ENCODE measurements at regions not wholly inside any gene's neighbourhood (a gene's known extent, or its start where the extent isn't known, plus 50 kb on each side); places are given as distances from the start of the nearest gene placed in this dataset.

DNA sequence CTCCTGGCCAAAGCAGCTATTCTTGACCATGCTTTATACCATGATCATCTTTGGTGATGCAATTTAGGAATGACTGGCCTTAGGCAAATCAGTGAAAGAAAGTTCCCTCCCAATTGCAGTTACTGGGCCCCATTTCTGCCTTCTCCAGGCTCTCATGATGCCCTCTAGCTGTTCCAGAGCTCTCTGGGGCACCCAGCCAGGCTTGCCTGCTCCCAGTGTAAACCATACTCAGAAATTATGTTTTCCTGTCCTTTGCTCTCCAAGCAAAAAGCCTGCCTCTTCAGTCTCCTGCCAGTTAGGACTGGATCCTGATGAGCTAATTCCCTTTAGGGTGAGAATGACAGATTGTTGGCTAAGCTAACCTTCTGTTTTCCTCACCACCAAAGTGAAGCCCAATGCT is 85.3 kb upstream of the RBPJ start:
- TF ChIP-seq POLR2AphosphoS5 (IDR thresholded peaks at IDR 0.05; ENCODE audit: low read depth): no peak
- TF ChIP-seq, protein P1, sequence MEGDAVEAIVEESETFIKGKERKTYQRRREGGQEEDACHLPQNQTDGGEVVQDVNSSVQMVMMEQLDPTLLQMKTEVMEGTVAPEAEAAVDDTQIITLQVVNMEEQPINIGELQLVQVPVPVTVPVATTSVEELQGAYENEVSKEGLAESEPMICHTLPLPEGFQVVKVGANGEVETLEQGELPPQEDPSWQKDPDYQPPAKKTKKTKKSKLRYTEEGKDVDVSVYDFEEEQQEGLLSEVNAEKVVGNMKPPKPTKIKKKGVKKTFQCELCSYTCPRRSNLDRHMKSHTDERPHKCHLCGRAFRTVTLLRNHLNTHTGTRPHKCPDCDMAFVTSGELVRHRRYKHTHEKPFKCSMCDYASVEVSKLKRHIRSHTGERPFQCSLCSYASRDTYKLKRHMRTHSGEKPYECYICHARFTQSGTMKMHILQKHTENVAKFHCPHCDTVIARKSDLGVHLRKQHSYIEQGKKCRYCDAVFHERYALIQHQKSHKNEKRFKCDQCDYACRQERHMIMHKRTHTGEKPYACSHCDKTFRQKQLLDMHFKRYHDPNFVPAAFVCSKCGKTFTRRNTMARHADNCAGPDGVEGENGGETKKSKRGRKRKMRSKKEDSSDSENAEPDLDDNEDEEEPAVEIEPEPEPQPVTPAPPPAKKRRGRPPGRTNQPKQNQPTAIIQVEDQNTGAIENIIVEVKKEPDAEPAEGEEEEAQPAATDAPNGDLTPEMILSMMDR (IDR thresholded peaks at IDR 0.05; ENCODE audit: insufficient read depth, low read length): no peak
- TF ChIP-seq REST (IDR thresholded peaks at IDR 0.05; ENCODE audit: insufficient replicate concordance, low read depth): no peak
- TF ChIP-seq GABPA (IDR thresholded peaks at IDR 0.05; ENCODE audit: low read depth): no peak
- no peak for TF ChIP-seq SPI1 (IDR thresholded peaks at IDR 0.05; ENCODE audit: borderline replicate concordance, low read depth)

Measured in HL-60 (cell line).